ENCODE measurements at regions not wholly inside any gene's neighbourhood (a gene's known extent, or its start where the extent isn't known, plus 50 kb on each side); places are given as distances from the start of the nearest gene placed in this dataset.

GRCh38 chr4:14318671-14319070, 683.6 kb upstream of the CPEB2 start:
- no peaks in the 10 kb centered on the region for H3K4me1 Mint-ChIP-seq
- Histone ChIP-seq H3K27me3 (ENCODE audit: control insufficient read depth, insufficient read depth, low read length) (no peaks in the 10 kb centered on the region), H3K4me1 (ENCODE audit: control insufficient read depth, insufficient read depth, low read length) (no peaks in the 10 kb centered on the region), H3K36me3 (ENCODE audit: control insufficient read depth, insufficient read depth, low read length) (no peaks in the 10 kb centered on the region), H3K4me3 (ENCODE audit: low read length) (no peak overlapping the region), H3K9me3 (ENCODE audit: control insufficient read depth, insufficient read depth, low read length) (no peaks in the 10 kb centered on the region), H3K27ac (ENCODE audit: low read length) (no peak overlapping the region)
- TF ChIP-seq CTCF (IDR thresholded peaks at IDR 0.05) = no peak
- intact Hi-C loops (cut with micrococcal nuclease) = no loop called here
- DNase-seq = no peak
- H3K27ac Mint-ChIP-seq = no peak overlapping the region
- no peaks in the 10 kb centered on the region for H3K27me3 Mint-ChIP-seq (ENCODE audit: low read depth in 2 of 2)
- no peak for ATAC-seq
- 43% methylated on average over 1 of the region's 1 CpG for WGBS (ENCODE audit: insufficient coverage)
- H3K9me3 Mint-ChIP-seq = peaks cover 5 to 6% of the 10 kb centered on the region in 2 donors
- no peaks in the 10 kb centered on the region for H3K36me3 Mint-ChIP-seq
- H3K4me3 Mint-ChIP-seq = no peak overlapping the region

DNA sequence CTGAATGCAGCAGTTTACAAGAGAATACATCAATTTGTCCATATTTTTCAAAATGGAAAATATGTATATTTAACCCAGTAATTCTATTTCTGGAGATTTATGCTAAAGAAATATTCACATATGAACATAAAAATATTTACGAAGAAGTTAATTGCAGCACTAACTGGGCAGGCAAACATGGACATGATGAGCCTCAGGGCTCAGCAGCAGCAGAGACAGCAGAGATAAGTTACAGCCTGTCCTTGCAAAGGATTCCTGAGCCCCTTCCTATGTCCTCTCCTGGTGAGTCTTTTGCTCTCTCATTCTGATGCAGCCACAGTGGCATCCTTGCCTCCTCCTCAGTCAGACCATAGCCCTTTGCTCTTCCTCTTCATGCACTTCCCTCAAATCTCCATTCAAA, 680.6 kb upstream of the CPEB2 start:
- WGBS (ENCODE audit: insufficient coverage) = 83% methylated on average over 1 of the region's 1 CpG
- no peak overlapping the region for H3K4me3 Mint-ChIP-seq

GRCh38 chr4:14323191-14323590, 679.1 kb upstream of the CPEB2 start:
- no peaks in the 10 kb centered on the region for H3K4me1 ChIP-seq (ENCODE audit: control insufficient read depth, insufficient read depth, low read length)
- Mint-ChIP-seq H3K36me3 (no peaks in the 10 kb centered on the region), H3K27ac (no peak overlapping the region), H3K4me1 (no peaks in the 10 kb centered on the region), H3K9me3 (peaks cover 2 to 11% of the 10 kb centered on the region in 2 donors), H3K27me3 (ENCODE audit: low read depth in 2 of 2) (no peaks in the 10 kb centered on the region), H3K4me3 (no peak overlapping the region)
- TF ChIP-seq CTCF (IDR thresholded peaks at IDR 0.05) = no peak
- no peak for DNase-seq
- intact Hi-C loops (cut with micrococcal nuclease) = no loop called here
- ATAC-seq = no peak
- no peaks in the 10 kb centered on the region for H3K27me3 ChIP-seq (ENCODE audit: control insufficient read depth, insufficient read depth, low read length)
- 77% methylated on average over 2 of the region's 2 CpGs for WGBS (ENCODE audit: insufficient coverage)
- H3K9me3 ChIP-seq (ENCODE audit: control insufficient read depth, insufficient read depth, low read length) = no peaks in the 10 kb centered on the region
- no peaks in the 10 kb centered on the region for H3K36me3 ChIP-seq (ENCODE audit: control insufficient read depth, insufficient read depth, low read length)
- H3K4me3 ChIP-seq (ENCODE audit: low read length) = no peak overlapping the region
- no peak overlapping the region for H3K27ac ChIP-seq (ENCODE audit: low read length)

More for the DNA sequence above, 680.6 kb upstream of the CPEB2 start:
- Histone ChIP-seq H3K36me3 (ENCODE audit: control insufficient read depth, insufficient read depth, low read length) (no peaks in the 10 kb centered on the region), H3K9me3 (ENCODE audit: control insufficient read depth, insufficient read depth, low read length) (no peaks in the 10 kb centered on the region), H3K27ac (ENCODE audit: low read length) (no peak overlapping the region), H3K27me3 (ENCODE audit: control insufficient read depth, insufficient read depth, low read length) (no peaks in the 10 kb centered on the region), H3K4me1 (ENCODE audit: control insufficient read depth, insufficient read depth, low read length) (no peaks in the 10 kb centered on the region), H3K4me3 (ENCODE audit: low read length) (no peak overlapping the region)
- Mint-ChIP-seq H3K27ac (no peak overlapping the region), H3K27me3 (ENCODE audit: low read depth in 2 of 2) (no peaks in the 10 kb centered on the region), H3K36me3 (no peaks in the 10 kb centered on the region), H3K9me3 (peaks cover 8 to 11% of the 10 kb centered on the region in 2 donors), H3K4me1 (no peaks in the 10 kb centered on the region)
- intact Hi-C loops (cut with micrococcal nuclease) = no loop called here
- ATAC-seq (no peak), DNase-seq (no peak)
- no peak for TF ChIP-seq CTCF (IDR thresholded peaks at IDR 0.05)

GRCh38 chr4:14329228-14329627, 673.1 kb upstream of the CPEB2 start:
- H3K4me1 ChIP-seq (ENCODE audit: control insufficient read depth, insufficient read depth, low read length) = no peaks in the 10 kb centered on the region
- H3K27ac ChIP-seq (ENCODE audit: low read length) = no peak overlapping the region
- Mint-ChIP-seq H3K36me3 (no peaks in the 10 kb centered on the region), H3K27me3 (ENCODE audit: low read depth in 2 of 2) (no peaks in the 10 kb centered on the region), H3K27ac (no peak overlapping the region), H3K4me3 (no peak overlapping the region), H3K9me3 (peaks cover 3 to 6% of the 10 kb centered on the region in 2 donors), H3K4me1 (no peaks in the 10 kb centered on the region)
- DNase-seq (no peak), ATAC-seq (no peak)
- 78% methylated on average over 1 of the region's 1 CpG for WGBS (ENCODE audit: insufficient coverage)
- H3K9me3 ChIP-seq (ENCODE audit: control insufficient read depth, insufficient read depth, low read length) = no peaks in the 10 kb centered on the region
- TF ChIP-seq CTCF (IDR thresholded peaks at IDR 0.05) = no peak
- intact Hi-C loops (cut with micrococcal nuclease) = no loop called here
- no peaks in the 10 kb centered on the region for H3K36me3 ChIP-seq (ENCODE audit: control insufficient read depth, insufficient read depth, low read length)
- H3K27me3 ChIP-seq (ENCODE audit: control insufficient read depth, insufficient read depth, low read length) = no peaks in the 10 kb centered on the region
- no peak overlapping the region for H3K4me3 ChIP-seq (ENCODE audit: low read length)

All from natural killer cell (primary cell).